ENCODE measurements at regions not wholly inside any gene's neighbourhood (a gene's known extent, or its start where the extent isn't known, plus 50 kb on each side); places are given as distances from the start of the nearest gene placed in this dataset.

- H3K4me3 ChIP-seq (ENCODE audit: low read depth, low read length) = no peak overlapping the region
- no peak for DNase-seq (ENCODE audit: low read depth)
These were observed 183.0 kb downstream of the GBA3 start for GRCh38 chr4:22875587-22876257.

- no peak overlapping the region for H3K4me3 ChIP-seq (ENCODE audit: low read depth, low read length)
- no peak for DNase-seq (ENCODE audit: low read depth)
These were observed 181.7 kb downstream of the GBA3 start for GRCh38 chr4:22874334-22874912.

DNA sequence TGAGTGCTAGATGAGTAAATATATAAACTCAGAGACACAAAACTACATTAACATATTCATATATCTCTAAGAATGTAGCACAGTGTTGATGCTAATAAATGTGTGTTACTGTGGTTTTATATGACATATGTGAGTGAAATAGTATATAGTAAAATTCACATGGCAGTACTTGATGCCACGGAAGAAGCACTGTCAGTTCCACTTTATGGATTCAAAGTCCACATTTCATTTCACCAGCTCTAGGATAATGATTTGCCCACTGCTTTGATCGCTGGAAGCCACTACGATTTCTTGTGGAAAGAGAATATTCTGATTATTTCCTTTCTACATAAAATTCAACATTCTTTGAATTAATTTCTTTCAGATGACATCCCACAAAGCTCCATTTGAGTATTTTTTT is 181.2 kb downstream of the GBA3 start:
- no peak for DNase-seq (ENCODE audit: low read depth)
- H3K4me3 ChIP-seq (ENCODE audit: low read depth, low read length) = no peak overlapping the region

DNA sequence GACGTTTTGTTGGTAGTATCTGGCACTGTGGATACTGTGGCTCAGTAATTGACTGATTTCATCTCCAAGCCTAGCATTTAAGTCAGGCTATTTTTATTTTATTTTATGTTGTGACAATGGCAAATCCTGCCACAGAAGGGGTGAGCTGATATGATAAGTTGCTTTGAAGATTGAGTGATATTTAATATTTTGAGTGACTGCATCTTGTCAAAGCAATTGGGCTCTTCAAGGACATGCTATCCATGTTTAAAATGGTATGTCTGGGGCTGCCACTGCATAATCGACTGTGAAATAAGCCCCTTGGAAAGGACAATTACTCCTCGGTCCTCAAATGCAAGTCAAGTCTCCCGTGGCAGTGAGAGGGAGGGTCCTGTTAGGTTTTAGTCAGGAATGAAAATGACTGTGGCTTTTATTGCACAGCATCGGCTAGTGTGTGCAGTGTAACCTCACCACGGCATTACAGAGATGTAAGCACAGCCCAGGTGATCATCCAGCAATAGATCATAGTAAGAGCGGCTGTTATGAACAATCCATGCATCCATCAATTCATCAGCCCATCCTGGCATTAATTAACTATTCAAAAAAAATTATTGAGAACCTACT is 178.2 kb downstream of the GBA3 start:
- no peak for DNase-seq (ENCODE audit: low read depth)
- no peak overlapping the region for H3K4me3 ChIP-seq (ENCODE audit: low read depth, low read length)

DNA sequence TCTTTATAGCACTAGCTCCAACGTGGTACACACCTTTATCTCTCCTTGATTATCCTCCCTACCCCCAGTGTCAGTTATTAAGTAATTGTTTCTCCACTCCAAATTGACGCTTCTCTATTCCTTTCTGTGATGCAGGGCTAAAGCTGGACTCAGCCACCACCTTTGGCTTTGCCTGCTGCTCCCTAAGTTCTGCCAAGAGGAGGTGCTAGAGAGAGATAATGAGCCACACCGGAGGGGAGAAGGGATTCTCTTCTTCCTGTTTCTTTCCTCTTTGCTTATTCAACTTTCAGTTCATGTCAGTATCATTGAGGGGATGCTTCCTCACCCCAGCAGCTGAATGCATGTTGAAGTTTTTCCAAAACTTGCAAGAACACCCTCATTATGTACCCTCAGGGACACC is 176.5 kb downstream of the GBA3 start:
- H3K4me3 ChIP-seq (ENCODE audit: low read depth, low read length) = no peak overlapping the region
- no peak for DNase-seq (ENCODE audit: low read depth)

Measured in skeletal muscle cell (primary cell).